Hepatocyte (in vitro differentiated cells): ENCODE measurements at regions not wholly inside any gene's neighbourhood (a gene's known extent, or its start where the extent isn't known, plus 50 kb on each side); places are given as distances from the start of the nearest gene placed in this dataset.

Source experiments
- CTCF ChIP-seq: fragments of 200-600 bp; sonication (generic); IDR thresholded peaks from 2 replicates; pipeline ENCODE4 v1.5.1; 2016; ENCODE audit warnings: antibody characterized with exemption, mild to moderate bottlenecking; ENCODE audit not compliant: poor library complexity
- EZH2 ChIP-seq: fragments of 200-600 bp; sonication (generic); IDR thresholded peaks from 2 replicates; pipeline ENCODE4 v1.6.1; 2016; ENCODE audit warnings: antibody characterized with exemption, mild to moderate bottlenecking, borderline replicate concordance
- EZH2phosphoT487 ChIP-seq: fragments of 200-600 bp; sonication (generic); IDR thresholded peaks from one replicate; pipeline ENCODE4 v1.6.1; 2018; ENCODE audit warnings: antibody characterized with exemption, mild to moderate bottlenecking, low read depth, moderate library complexity; ENCODE audit not compliant: unreplicated experiment, severe bottlenecking

- TF ChIP-seq CTCF (no peak), EZH2 (no peak), EZH2phosphoT487 (no peak)
Measured at GRCh38 chr16:35102780-35103403, 1643.5 kb downstream of the TP53TG3F start.
